Psoas muscle (tissue), 7 donors: ENCODE measurements at regions not wholly inside any gene's neighbourhood (a gene's known extent, or its start where the extent isn't known, plus 50 kb on each side); places are given as distances from the start of the nearest gene placed in this dataset.
A peak's percentile ranks its signal among the peaks of the same experiment; 100 is the strongest.

Source experiments
- ATAC-seq, 4 donors: fragments of 200-7000 bp; cut with Tn5 transposase; one replicate each; pipeline ENCODE4 v1.9.1; 2020; ENCODE audit warnings: moderate library complexity in 3 of 4, mild to moderate bottlenecking in 2 of 4
- DNase-seq, 2 donors: peaks; one replicate each; pipeline ENCODE4 v3.0.0-alpha.2; 2020
- H3K27ac ChIP-seq: fragments of 200-600 bp; one replicate; pipeline ENCODE4 v1.8.0; 2022
- H3K27me3 ChIP-seq, 3 donors: fragments of 200-600 bp in 1 of 3; one replicate each; pipeline versions ENCODE4 v1.6.1 to v1.8.0; 2013 to 2022; ENCODE audit warnings: low read length in 2 of 3, mild to moderate bottlenecking in 2 of 3, moderate library complexity in 1 of 3; ENCODE audit not compliant: insufficient read depth in 3 of 3
- H3K36me3 ChIP-seq, 2 donors: fragments of 200-600 bp in 1 of 2; one replicate each; pipeline versions ENCODE4 v1.6.1 to v1.8.0; 2013 to 2022; ENCODE audit warnings: low read depth in 1 of 2, mild to moderate bottlenecking in 1 of 2, moderate library complexity in 1 of 2; ENCODE audit not compliant: insufficient read depth in 1 of 2
- H3K4me1 ChIP-seq: fragments of 200-600 bp; one replicate; pipeline ENCODE4 v1.8.0; 2022
- H3K4me3 ChIP-seq: fragments of 200-600 bp; one replicate; pipeline ENCODE4 v1.8.0; 2022; ENCODE audit warnings: mild to moderate bottlenecking
- H3K9me3 ChIP-seq: fragments of 200-600 bp; one replicate; pipeline ENCODE4 v1.8.0; 2022
- WGBS, 3 donors: extraction: QIAGEN DNeasy Blood & Tissue Kit; methylation state at CpG; one replicate each; pipeline versions ENCODE4 v1.1.6 to v1.1.7; 2013; 5-methylcytosine and 5-hydroxymethylcytosine counted together
- intact Hi-C, 2 donors: fragments of 100-400 bp; cut with DNase I; formaldehyde crosslinking; loops; one replicate each; pipeline versions ENCODE4 v1.11.0 to v1.14.2; 2022
- TF ChIP-seq, protein P1 (sequence below): fragments of 200-600 bp; IDR thresholded peaks from one replicate; pipeline ENCODE4 v1.8.0; 2022; ENCODE audit warnings: antibody characterized with exemption
- donor health status: healthy with polysubstance abuse.
- donor health status: DM: no; HTN: no; CAD: no; lungs with moderate emphysema.
- donor health status: Bipolar disorder and iron deficiency.
- donor health status: healthy.
- donor health status: DM: yes; HTN: yes; CAD: no.
- donor health status: DM: no; HTN: no; CAD: no.
- donor health status: DM: yes; HTN: yes; CAD: no.

DNA sequence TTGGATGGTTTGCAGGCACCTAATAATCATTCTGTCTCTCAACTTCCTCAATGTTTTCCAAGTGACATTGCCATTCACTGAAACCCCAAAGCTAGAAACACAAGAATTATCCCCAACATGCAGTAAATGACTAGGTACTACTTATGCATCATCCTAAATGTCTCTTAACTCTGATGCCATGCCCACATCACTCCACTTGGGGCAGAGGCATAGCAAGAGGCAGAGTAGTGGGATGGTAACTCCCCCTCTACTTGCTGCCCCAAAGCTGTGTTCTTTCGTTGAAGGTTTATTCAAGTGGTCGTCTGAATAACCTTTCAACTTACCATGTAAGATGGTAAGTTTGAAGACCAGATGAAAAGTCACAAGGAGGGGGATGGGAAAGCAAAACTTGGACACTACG is 77.9 kb upstream of the SOX5 start:
- 57 to 74% (median 59%) methylated on average over 3 of the region's 3 CpGs for WGBS, 3 donors
- Histone ChIP-seq H3K27me3 (no peaks in the 10 kb centered on the region), H3K27ac (no peak overlapping the region), H3K4me1 (no peaks in the 10 kb centered on the region), H3K4me3 (no peak overlapping the region), H3K36me3 (no peaks in the 10 kb centered on the region), H3K9me3 (no peaks in the 10 kb centered on the region)
- intact Hi-C loops, result no loop called here
- ATAC-seq (no peak), DNase-seq (no peak)
- TF ChIP-seq, protein P1, sequence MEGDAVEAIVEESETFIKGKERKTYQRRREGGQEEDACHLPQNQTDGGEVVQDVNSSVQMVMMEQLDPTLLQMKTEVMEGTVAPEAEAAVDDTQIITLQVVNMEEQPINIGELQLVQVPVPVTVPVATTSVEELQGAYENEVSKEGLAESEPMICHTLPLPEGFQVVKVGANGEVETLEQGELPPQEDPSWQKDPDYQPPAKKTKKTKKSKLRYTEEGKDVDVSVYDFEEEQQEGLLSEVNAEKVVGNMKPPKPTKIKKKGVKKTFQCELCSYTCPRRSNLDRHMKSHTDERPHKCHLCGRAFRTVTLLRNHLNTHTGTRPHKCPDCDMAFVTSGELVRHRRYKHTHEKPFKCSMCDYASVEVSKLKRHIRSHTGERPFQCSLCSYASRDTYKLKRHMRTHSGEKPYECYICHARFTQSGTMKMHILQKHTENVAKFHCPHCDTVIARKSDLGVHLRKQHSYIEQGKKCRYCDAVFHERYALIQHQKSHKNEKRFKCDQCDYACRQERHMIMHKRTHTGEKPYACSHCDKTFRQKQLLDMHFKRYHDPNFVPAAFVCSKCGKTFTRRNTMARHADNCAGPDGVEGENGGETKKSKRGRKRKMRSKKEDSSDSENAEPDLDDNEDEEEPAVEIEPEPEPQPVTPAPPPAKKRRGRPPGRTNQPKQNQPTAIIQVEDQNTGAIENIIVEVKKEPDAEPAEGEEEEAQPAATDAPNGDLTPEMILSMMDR, result no peak

DNA sequence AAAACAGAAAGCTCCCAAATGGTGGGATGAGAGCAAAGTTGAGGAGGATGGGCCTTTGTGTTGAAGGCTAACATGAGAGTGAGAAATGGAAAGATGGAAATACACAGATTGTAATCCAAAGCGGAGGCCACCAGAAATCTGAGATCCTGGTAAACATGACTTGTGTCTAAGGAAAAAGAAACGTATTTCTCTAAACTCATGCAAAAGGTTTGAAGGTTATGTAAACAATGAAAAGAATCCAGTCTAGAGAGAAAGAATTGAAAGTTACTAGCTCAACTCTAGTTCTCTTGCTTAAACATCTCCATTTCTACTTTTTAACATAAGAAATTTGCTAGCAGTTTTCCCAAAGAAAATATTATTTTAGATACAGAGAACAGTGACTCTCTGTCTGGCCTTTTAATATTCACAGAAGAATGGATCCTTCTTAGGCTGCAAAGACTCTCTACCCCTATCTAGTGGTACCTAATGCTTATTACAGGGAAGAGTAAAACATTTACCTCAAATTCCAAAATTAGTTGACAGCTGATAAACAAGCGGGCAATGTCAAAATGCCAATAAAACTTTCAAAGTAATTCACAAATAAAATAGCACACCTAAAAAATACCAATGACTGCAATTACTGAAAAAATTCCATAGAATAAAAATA is 75.8 kb upstream of the SOX5 start:
- H3K27me3 ChIP-seq, result no peaks in the 10 kb centered on the region
- no peak overlapping the region for H3K4me3 ChIP-seq
- no peaks in the 10 kb centered on the region for H3K9me3 ChIP-seq
- 69 to 73% (median 71%) methylated on average over 3 of the region's 3 CpGs for WGBS, 3 donors
- ATAC-seq (no peak), DNase-seq (no peak)
- H3K4me1 ChIP-seq, result no peaks in the 10 kb centered on the region
- intact Hi-C loops, result no loop called here
- TF ChIP-seq, protein P1, result peak; percentile 16
- no peaks in the 10 kb centered on the region for H3K36me3 ChIP-seq
- no peak overlapping the region for H3K27ac ChIP-seq

DNA sequence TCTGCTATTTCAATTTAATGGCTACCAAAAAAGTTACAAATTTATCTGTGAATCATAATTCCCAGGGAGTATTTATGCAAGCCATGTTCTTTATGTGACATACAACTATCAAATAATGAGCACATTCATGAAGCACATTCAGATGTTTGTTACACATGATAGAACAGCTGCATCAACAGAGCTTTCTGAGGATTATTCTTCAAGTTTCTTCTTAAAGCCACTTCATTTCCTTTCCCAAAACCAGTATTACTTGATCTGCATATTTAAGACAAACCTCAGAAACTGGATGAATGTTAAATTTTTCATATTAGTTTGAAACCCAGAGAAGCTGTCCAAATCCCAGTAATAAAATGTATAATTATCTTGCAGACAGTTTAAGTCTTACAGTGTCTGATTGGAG is 73.6 kb upstream of the SOX5 start:
- Histone ChIP-seq H3K27ac (no peak overlapping the region), H3K4me3 (no peak overlapping the region), H3K9me3 (no peaks in the 10 kb centered on the region), H3K36me3 (no peaks in the 10 kb centered on the region), H3K27me3 (no peaks in the 10 kb centered on the region), H3K4me1 (no peaks in the 10 kb centered on the region)
- TF ChIP-seq, protein P1, result no peak
- ATAC-seq (no peak), DNase-seq (no peak)
- intact Hi-C loops, result no loop called here

DNA sequence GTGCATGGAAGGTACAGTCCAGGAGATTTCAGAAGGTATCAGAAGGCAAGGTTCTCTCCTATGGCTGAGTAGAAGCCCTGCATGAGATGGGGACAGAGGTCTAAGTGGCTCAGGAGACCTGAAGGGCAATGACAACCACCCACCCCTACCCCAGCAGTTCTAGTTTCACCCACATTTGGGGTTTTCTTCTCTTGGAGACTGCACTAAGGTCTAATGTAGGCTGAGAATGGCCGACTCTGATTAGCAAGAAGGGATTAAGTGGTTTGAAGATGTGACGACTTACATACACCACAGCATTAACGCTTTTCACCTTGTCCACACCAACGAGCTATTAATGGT is 71.7 kb upstream of the SOX5 start:
- DNase-seq (no peak), ATAC-seq (no peak)
- H3K27me3 ChIP-seq, result no peaks in the 10 kb centered on the region
- H3K9me3 ChIP-seq, result no peaks in the 10 kb centered on the region
- H3K36me3 ChIP-seq, result no peaks in the 10 kb centered on the region
- TF ChIP-seq, protein P1, result no peak
- H3K4me3 ChIP-seq, result no peak overlapping the region
- H3K27ac ChIP-seq, result no peak overlapping the region
- H3K4me1 ChIP-seq, result no peaks in the 10 kb centered on the region
- intact Hi-C loops, result no loop called here
- WGBS, 3 donors, result 91 to 95% (median 95%) methylated on average over 4 of the region's 4 CpGs
